ENCODE measurements at regions not wholly inside any gene's neighbourhood (a gene's known extent, or its start where the extent isn't known, plus 50 kb on each side); places are given as distances from the start of the nearest gene placed in this dataset.

DNA sequence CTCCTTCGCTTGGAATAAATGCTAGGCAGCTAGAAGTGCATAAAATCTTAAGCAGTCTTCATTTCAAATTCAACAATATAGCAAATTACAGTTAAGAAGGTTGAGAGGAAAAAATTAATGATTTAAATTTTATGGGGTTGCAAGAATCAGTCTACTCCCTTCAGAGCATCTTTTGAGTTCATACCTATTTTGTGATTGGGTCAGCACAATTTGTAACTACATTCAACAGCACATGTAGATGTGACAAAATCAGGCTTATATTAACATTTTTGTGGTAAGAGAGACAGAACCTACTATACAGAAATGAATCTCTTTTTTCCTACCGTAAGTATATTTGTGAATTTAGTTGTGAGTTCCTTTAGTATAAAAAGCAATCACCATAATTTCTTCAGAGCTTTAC is 520.6 kb upstream of the HTR2A start:
- no peak overlapping the region for H3K4me3 ChIP-seq (ENCODE audit: low read length)
- TF ChIP-seq ZNF274 (IDR thresholded peaks at IDR 0.05; ENCODE audit: low read depth, low read length), result no peak

GRCh38 chr13:47415048-47415447 is 518.2 kb upstream of the HTR2A start:
- TF ChIP-seq ZNF274 (IDR thresholded peaks at IDR 0.05; ENCODE audit: low read depth, low read length), result no peak
- no peak overlapping the region for H3K4me3 ChIP-seq (ENCODE audit: low read length)

- no peak overlapping the region for H3K4me3 ChIP-seq (ENCODE audit: low read length)
- TF ChIP-seq ZNF274 (IDR thresholded peaks at IDR 0.05; ENCODE audit: low read depth, low read length), result no peak
Measured at GRCh38 chr13:47413526-47413925, 516.7 kb upstream of the HTR2A start.

GRCh38 chr13:47413112-47413511 is 516.3 kb upstream of the HTR2A start:
- TF ChIP-seq ZNF274 (IDR thresholded peaks at IDR 0.05; ENCODE audit: low read depth, low read length), result no peak
- no peak overlapping the region for H3K4me3 ChIP-seq (ENCODE audit: low read length)

DNA sequence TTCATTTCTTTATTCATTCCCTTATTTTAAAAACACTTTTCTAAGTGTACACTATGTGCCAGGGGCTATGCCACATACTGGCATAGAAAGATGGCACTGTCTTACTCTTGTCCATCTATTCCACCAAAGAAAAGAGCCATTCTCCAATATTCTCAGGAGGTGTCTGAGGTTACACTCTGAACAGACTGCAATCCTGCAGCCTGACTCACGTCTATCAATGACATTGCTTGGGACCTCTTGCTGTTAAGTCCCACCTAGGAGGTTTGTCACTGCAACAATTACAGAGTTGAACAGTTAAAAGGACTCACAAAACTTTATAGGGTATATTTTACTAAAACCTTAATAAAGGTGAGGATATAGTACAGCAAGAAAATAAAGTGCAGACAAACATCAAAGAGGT is 512.9 kb upstream of the HTR2A start:
- no peak overlapping the region for H3K4me3 ChIP-seq (ENCODE audit: low read length)
- no peak for TF ChIP-seq ZNF274 (IDR thresholded peaks at IDR 0.05; ENCODE audit: low read depth, low read length)

- H3K4me3 ChIP-seq (ENCODE audit: low read length), result no peak overlapping the region
- no peak for TF ChIP-seq ZNF274 (IDR thresholded peaks at IDR 0.05; ENCODE audit: low read depth, low read length)
Measured at GRCh38 chr13:47408546-47409319, 511.9 kb upstream of the HTR2A start.

DNA sequence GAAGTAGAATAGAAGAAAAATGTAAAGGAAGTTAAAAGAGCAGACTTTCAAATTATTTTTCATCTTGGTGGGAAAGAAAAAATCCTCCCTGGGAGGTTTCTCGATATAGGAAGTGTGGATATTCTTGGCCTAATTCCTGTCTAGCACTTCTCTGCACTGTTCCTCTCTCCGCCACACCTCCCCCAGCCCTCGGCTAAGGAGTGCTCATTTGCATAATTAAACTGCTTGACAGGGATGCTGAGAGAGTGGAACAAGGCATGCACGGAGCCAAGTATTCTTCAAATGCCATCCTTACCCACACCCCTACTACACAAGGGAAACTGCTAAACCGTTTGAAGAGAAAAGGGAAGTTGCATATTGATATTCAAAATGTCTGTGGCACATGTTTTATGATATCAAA is 511.0 kb upstream of the HTR2A start:
- no peak overlapping the region for H3K4me3 ChIP-seq (ENCODE audit: low read length)
- no peak for TF ChIP-seq ZNF274 (IDR thresholded peaks at IDR 0.05; ENCODE audit: low read depth, low read length)

GRCh38 chr13:47399599-47399998 is 502.7 kb upstream of the HTR2A start:
- no peak overlapping the region for H3K4me3 ChIP-seq (ENCODE audit: low read length)
- TF ChIP-seq ZNF274 (IDR thresholded peaks at IDR 0.05; ENCODE audit: low read depth, low read length), result no peak

DNA sequence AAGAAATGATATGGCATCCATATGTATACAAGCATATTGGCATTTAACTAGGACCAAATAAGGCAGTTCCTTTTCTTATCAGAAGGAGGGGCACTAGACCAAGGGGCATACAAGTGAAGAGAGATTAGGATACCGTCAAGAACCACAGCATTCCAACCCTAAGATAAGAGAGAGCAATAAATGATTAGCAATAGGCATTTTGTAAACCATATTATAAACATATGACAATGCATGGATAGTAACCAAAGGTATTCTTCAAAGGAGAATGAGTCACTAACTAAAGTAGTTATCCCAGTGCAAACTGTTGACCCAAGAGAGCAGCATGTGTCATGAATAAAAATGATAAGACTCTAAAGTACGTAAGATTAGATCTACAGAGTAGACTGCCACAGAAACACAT is 500.9 kb upstream of the HTR2A start:
- no peak for TF ChIP-seq ZNF274 (IDR thresholded peaks at IDR 0.05; ENCODE audit: low read depth, low read length)
- H3K4me3 ChIP-seq (ENCODE audit: low read length), result no peak overlapping the region

GRCh38 chr13:47396915-47397314 is 500.1 kb upstream of the HTR2A start:
- H3K4me3 ChIP-seq (ENCODE audit: low read length), result no peak overlapping the region
- TF ChIP-seq ZNF274 (IDR thresholded peaks at IDR 0.05; ENCODE audit: low read depth, low read length), result no peak

DNA sequence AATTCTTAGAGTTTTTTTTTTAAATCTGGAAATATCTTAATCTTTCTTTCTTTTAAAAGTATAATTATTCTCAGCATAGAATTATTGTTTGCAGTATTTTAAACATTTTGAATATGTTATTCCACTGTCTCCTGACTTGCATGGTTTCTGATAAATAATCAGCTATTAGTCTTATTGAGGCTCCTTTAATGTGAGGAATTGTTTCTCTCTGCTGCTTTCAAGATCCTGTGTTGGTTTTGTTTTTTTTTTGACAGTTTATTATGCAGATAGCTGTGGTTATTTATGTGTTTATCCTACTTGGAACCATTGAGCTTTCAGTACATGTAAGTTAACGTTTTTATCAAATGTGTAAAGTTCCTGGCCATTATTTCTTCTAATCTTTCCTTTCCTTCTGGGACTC is 477.9 kb upstream of the HTR2A start:
- no peak overlapping the region for H3K4me3 ChIP-seq (ENCODE audit: low read length)
- TF ChIP-seq ZNF274 (IDR thresholded peaks at IDR 0.05; ENCODE audit: low read depth, low read length), result no peak

DNA sequence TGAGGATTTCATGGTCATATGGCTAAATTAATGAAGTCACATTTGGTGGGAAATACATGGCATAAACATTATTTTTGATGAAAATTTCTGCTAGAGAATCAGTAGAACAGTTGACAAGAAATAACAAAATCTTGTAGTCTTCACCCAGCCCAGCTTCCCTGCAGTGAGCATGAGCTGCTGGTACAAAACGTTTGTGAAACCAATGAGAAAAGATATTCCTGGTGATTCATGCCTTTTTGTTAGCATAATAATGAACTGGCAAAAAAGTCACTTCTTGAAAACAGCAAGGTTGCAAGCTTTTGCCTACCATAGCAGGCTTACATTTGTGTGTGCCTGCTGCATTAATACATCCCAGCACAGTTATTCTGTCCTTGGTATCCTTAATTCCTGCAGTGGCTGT is 475.9 kb upstream of the HTR2A start:
- TF ChIP-seq ZNF274 (IDR thresholded peaks at IDR 0.05; ENCODE audit: low read depth, low read length), result no peak
- H3K4me3 ChIP-seq (ENCODE audit: low read length), result no peak overlapping the region

- TF ChIP-seq ZNF274 (IDR thresholded peaks at IDR 0.05; ENCODE audit: low read depth, low read length), result no peak
- H3K4me3 ChIP-seq (ENCODE audit: low read length), result no peak overlapping the region
Measured at GRCh38 chr13:47351798-47352197, 454.9 kb upstream of the HTR2A start.

DNA sequence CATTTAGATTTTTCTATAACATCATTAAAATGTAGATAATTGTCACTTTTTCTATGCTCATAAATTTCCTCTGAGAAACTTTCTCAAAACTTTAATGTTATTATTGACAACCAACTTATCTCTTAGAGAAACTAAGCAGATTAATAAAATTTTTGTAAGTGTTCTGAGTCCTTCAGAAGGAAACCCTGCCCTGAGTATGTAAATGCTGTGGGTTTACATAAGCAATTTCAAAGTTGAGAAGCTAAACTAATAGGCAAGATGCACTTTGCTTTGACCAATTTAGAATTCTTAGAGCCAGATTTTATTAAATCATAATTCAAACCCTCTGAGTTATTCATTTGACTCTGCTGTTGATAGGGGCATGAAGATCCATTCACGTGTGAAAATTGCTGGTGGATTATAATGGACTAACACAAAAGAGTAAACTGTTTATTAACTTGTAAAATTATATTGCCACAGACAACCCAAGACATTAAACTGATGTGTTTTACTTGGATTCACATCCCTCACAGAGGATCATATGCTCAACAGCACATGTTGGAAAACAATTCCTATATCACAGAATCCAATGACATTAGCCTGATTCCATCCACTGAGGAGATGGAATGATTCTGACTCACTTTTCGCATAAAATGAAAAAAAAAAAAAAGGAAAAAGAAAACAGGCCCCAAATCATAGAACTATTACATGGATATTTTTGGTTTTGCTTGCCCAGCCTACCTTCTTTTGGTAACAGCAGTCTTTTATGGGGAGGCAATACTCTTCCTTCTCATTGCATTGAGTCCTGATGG is 453.7 kb upstream of the HTR2A start:
- H3K4me3 ChIP-seq (ENCODE audit: low read length), result no peak overlapping the region
- no peak for TF ChIP-seq ZNF274 (IDR thresholded peaks at IDR 0.05; ENCODE audit: low read depth, low read length)

- TF ChIP-seq ZNF274 (IDR thresholded peaks at IDR 0.05; ENCODE audit: low read depth, low read length), result no peak
- H3K4me3 ChIP-seq (ENCODE audit: low read length), result no peak overlapping the region
Measured at GRCh38 chr13:47349211-47349610, 452.4 kb upstream of the HTR2A start.

All from GM08714 (cell line).